Colonic mucosa (tissue), 4 donors: ENCODE measurements at regions not wholly inside any gene's neighbourhood (a gene's known extent, or its start where the extent isn't known, plus 50 kb on each side); places are given as distances from the start of the nearest gene placed in this dataset.

Source experiments
- DNase-seq: peaks from one replicate; pipeline ENCODE4 v3.0.0-alpha.2; 2020
- H3K27ac ChIP-seq: fragments of 200-600 bp; one replicate; pipeline ENCODE4 v1.8.0; 2021
- H3K27me3 ChIP-seq: fragments of 200-600 bp; one replicate; pipeline ENCODE4 v1.8.0; 2021
- H3K36me3 ChIP-seq: fragments of 200-600 bp; one replicate; pipeline ENCODE4 v1.8.0; 2021
- H3K4me1 ChIP-seq: fragments of 200-600 bp; one replicate; pipeline ENCODE4 v1.8.0; 2021; ENCODE audit warnings: mild to moderate bottlenecking
- H3K4me3 ChIP-seq: fragments of 200-600 bp; one replicate; pipeline ENCODE4 v1.8.0; 2021
- H3K9ac ChIP-seq, 2 donors: one replicate each; pipeline ENCODE4 v1.7.0; 2013; ENCODE audit warnings: control low read depth in 2 of 2, low read depth in 2 of 2, low read length in 2 of 2
- H3K9me3 ChIP-seq: fragments of 200-600 bp; one replicate; pipeline ENCODE4 v1.8.0; 2021
- intact Hi-C: fragments of 100-400 bp; cut with DNase I; formaldehyde crosslinking; loops from one replicate; pipeline ENCODE4 v1.14.1; 2022
- TF ChIP-seq, protein P1 (sequence below): fragments of 200-600 bp; IDR thresholded peaks from one replicate; pipeline ENCODE4 v1.8.0; 2022; ENCODE audit warnings: antibody characterized with exemption, mild to moderate bottlenecking
- donor health status: healthy.
- donor health status: DM: no; HTN: no; CAD: no.
- donor health status: DM: no; HTN: no; CAD: no.

DNA sequence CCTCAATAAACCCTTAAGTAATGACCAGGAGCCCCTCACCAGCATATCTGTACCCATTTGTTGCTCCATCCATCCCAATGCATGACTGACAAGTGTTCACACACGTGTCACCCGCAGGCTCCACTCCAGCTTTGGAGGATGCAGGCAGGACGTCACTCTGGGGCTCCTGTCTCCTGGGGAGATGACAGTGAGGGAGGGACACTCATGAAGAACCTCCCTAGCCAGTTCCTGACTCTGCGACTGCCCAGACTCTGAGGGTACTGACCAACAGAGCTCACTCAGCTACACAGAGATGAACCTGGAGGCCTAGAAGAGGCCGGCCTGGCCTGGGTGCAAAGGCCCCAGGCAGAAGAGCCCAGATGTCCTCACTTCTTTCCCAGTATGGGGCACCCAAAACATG lies 135.1 kb upstream of the RET start:
- intact Hi-C loops: no loop called here
- Histone ChIP-seq H3K4me1 (no peaks in the 10 kb centered on the region), H3K27me3 (no peaks in the 10 kb centered on the region)

DNA sequence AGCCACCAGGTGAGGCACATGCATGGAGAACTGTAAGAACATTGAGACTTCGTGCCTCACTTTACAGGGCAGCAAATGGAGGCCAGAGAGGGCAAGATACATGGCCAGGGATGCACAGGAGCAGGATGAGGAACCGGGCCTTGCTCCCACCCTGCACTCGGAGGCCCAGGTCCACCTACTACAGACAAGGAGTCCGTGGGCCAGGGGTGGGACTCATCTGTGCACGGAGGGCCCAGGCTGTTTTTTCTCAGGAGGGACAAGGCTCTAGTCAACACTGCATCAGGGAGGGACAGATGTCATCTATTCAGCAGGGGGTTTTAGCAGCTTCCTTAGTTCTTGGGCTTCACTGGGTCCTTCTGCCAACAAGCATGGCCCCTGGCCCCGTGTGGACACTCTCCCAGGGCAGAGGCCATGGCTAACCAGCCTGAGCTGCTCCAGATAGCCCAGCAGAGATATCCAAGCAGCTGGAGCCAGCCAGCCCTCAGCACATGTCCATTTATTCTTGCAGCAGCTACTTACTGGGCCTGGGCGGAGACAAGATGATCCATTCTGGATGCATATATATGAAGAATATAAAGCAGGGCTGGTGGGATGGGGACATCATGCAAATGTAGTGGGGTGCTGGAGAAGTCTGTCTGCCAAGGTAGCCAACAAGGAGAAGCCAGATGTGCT lies 134.5 kb upstream of the RET start:
- intact Hi-C loops: no loop called here
- Histone ChIP-seq H3K36me3 (no peaks in the 10 kb centered on the region), H3K4me1 (no peaks in the 10 kb centered on the region), H3K9me3 (no peaks in the 10 kb centered on the region), H3K27me3 (no peaks in the 10 kb centered on the region), H3K9ac (no peak overlapping the region), H3K4me3 (no peak overlapping the region), H3K27ac (no peak overlapping the region)
- TF ChIP-seq, protein P1, sequence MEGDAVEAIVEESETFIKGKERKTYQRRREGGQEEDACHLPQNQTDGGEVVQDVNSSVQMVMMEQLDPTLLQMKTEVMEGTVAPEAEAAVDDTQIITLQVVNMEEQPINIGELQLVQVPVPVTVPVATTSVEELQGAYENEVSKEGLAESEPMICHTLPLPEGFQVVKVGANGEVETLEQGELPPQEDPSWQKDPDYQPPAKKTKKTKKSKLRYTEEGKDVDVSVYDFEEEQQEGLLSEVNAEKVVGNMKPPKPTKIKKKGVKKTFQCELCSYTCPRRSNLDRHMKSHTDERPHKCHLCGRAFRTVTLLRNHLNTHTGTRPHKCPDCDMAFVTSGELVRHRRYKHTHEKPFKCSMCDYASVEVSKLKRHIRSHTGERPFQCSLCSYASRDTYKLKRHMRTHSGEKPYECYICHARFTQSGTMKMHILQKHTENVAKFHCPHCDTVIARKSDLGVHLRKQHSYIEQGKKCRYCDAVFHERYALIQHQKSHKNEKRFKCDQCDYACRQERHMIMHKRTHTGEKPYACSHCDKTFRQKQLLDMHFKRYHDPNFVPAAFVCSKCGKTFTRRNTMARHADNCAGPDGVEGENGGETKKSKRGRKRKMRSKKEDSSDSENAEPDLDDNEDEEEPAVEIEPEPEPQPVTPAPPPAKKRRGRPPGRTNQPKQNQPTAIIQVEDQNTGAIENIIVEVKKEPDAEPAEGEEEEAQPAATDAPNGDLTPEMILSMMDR: no peak
- no peak for DNase-seq

More for the DNA sequence above, 135.1 kb upstream of the RET start:
- no peak for DNase-seq
- Histone ChIP-seq H3K4me3 (no peak overlapping the region), H3K36me3 (no peaks in the 10 kb centered on the region), H3K9ac (no peak overlapping the region), H3K9me3 (no peaks in the 10 kb centered on the region), H3K27ac (no peak overlapping the region)
- TF ChIP-seq, protein P1: no peak

DNA sequence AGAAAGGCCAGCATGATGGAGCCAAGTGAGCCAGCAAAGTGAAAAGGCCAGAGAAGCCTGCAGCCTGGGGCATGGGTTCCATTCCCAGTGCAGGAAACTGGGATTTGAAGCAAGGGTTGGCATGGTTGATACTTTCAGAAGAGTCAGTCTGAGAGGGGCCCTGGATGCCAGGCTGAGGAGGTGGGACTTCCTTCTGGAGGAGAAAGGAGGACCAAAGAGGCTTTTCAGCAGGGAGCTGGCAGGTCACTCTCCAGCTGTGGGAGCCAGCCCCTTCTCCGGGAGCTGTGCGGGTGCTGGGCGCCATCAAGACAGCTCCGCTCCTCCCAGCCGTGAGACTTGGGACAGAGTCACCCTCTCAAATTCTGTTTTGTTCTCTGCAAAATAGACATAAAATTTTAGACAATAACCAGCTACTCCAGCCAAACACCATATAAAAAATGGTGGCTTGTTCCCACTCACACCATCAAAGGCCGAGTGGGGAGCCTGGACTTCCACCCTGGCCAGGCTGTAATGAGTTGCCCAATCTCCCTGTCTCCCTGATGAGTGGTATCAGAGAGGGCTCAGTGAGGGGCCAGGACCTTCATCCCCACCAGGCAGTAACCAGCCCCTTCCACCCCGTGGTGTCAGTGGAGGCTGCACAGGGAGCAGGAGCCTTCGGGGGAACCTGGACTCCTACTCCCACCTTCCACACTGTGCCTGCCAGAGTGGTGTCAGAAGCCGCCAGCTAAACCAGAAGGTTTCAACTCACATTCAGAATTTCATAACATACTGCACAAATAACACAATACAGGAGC lies 133.6 kb upstream of the RET start:
- H3K4me1 ChIP-seq: no peaks in the 10 kb centered on the region
- H3K4me3 ChIP-seq: no peak overlapping the region
- H3K27me3 ChIP-seq: no peaks in the 10 kb centered on the region
- no peak overlapping the region for H3K9ac ChIP-seq
- intact Hi-C loops: no loop called here
- no peaks in the 10 kb centered on the region for H3K9me3 ChIP-seq
- TF ChIP-seq, protein P1: no peak
- no peak overlapping the region for H3K27ac ChIP-seq
- no peak for DNase-seq
- H3K36me3 ChIP-seq: no peaks in the 10 kb centered on the region

DNA sequence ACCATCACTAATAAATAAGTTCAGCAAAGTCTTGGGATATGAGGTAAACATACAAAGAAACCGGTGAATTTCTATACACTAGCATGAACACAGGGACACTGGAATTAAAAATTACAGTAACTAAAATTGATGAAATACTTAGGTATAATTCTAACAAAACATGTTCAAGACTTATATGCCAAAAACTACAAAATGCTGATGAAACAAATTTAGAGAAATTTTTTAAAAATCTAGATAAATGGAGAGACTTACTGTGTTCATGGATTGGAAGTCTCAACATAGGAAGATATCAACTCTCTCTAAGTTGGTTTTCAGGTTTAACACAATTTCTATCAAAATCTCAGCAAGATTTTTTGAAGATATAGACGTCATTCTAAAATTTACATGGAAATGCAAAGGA lies 128.8 kb upstream of the RET start:
- H3K27ac ChIP-seq: no peak overlapping the region
- intact Hi-C loops: no loop called here
- no peaks in the 10 kb centered on the region for H3K4me1 ChIP-seq
- H3K27me3 ChIP-seq: peaks cover 10% of the 10 kb centered on the region
- no peak overlapping the region for H3K4me3 ChIP-seq
- no peaks in the 10 kb centered on the region for H3K36me3 ChIP-seq
- no peaks in the 10 kb centered on the region for H3K9me3 ChIP-seq
- no peak overlapping the region for H3K9ac ChIP-seq
- DNase-seq: no peak
- TF ChIP-seq, protein P1: no peak

- intact Hi-C loops: no loop called here
- no peaks in the 10 kb centered on the region for H3K9me3 ChIP-seq
- TF ChIP-seq, protein P1: no peak
- no peaks in the 10 kb centered on the region for H3K4me1 ChIP-seq
- no peak for DNase-seq
- H3K36me3 ChIP-seq: no peaks in the 10 kb centered on the region
- H3K27me3 ChIP-seq: peaks cover 10% of the 10 kb centered on the region
- H3K9ac ChIP-seq: no peak overlapping the region
- H3K27ac ChIP-seq: no peak overlapping the region
- H3K4me3 ChIP-seq: no peak overlapping the region
These were observed 127.6 kb upstream of the RET start for GRCh38 chr10:42949287-42949686.
